ENCODE measurements at regions not wholly inside any gene's neighbourhood (a gene's known extent, or its start where the extent isn't known, plus 50 kb on each side); places are given as distances from the start of the nearest gene placed in this dataset.
"Not testable (repeated sequence)": the region's sequence is repeated elsewhere in the genome, so short reads cannot be mapped to it uniquely, and the experiment has no call there.

GRCh38 chr2:217606296-217606695 is 396.5 kb downstream of the TNS1 start:
- no peaks in the 10 kb centered on the region for H3K27me3 Mint-ChIP-seq (ENCODE audit: low read depth)
- no peak overlapping the region for H3K4me3 Mint-ChIP-seq
- H3K9me3 Mint-ChIP-seq = no peaks in the 10 kb centered on the region
- H3K27ac Mint-ChIP-seq = no peak overlapping the region
- H3K36me3 Mint-ChIP-seq (ENCODE audit: low read depth) = no peaks in the 10 kb centered on the region
- H3K4me1 Mint-ChIP-seq (ENCODE audit: low read depth) = peaks cover 18% of the 10 kb centered on the region

- H3K9me3 Mint-ChIP-seq = no peaks in the 10 kb centered on the region
- H3K27ac Mint-ChIP-seq = no peak overlapping the region
- no peaks in the 10 kb centered on the region for H3K36me3 Mint-ChIP-seq (ENCODE audit: low read depth)
- H3K27me3 Mint-ChIP-seq (ENCODE audit: low read depth) = no peaks in the 10 kb centered on the region
- H3K4me1 Mint-ChIP-seq (ENCODE audit: low read depth) = peaks cover 2% of the 10 kb centered on the region
- H3K4me3 Mint-ChIP-seq = no peak overlapping the region
Measured at GRCh38 chr2:217604527-217605194, 398.1 kb downstream of the TNS1 start.

- no peak overlapping the region for H3K4me3 Mint-ChIP-seq
- no peaks in the 10 kb centered on the region for H3K27me3 Mint-ChIP-seq (ENCODE audit: low read depth)
- H3K27ac Mint-ChIP-seq = no peak overlapping the region
- peaks cover 2% of the 10 kb centered on the region for H3K4me1 Mint-ChIP-seq (ENCODE audit: low read depth)
- no peaks in the 10 kb centered on the region for H3K9me3 Mint-ChIP-seq
- no peaks in the 10 kb centered on the region for H3K36me3 Mint-ChIP-seq (ENCODE audit: low read depth)
Measured at GRCh38 chr2:217601601-217602000, 401.2 kb downstream of the TNS1 start.

GRCh38 chr2:217599906-217600305 is 402.9 kb downstream of the TNS1 start:
- Mint-ChIP-seq H3K27ac (no peak overlapping the region), H3K36me3 (ENCODE audit: low read depth) (no peaks in the 10 kb centered on the region), H3K9me3 (no peaks in the 10 kb centered on the region), H3K4me1 (ENCODE audit: low read depth) (peaks cover under 1% of the 10 kb centered on the region), H3K4me3 (no peak overlapping the region), H3K27me3 (ENCODE audit: low read depth) (peaks cover 12% of the 10 kb centered on the region)

- H3K4me1 Mint-ChIP-seq (ENCODE audit: low read depth) = no peaks in the 10 kb centered on the region
- H3K27ac Mint-ChIP-seq = no peak overlapping the region
- no peak overlapping the region for H3K4me3 Mint-ChIP-seq
- peaks cover 12% of the 10 kb centered on the region for H3K27me3 Mint-ChIP-seq (ENCODE audit: low read depth)
- H3K9me3 Mint-ChIP-seq = no peaks in the 10 kb centered on the region
- no peaks in the 10 kb centered on the region for H3K36me3 Mint-ChIP-seq (ENCODE audit: low read depth)
Measured at GRCh38 chr2:217597681-217598080, 405.1 kb downstream of the TNS1 start.

- H3K27me3 Mint-ChIP-seq (ENCODE audit: low read depth) = peaks cover 12% of the 10 kb centered on the region
- H3K36me3 Mint-ChIP-seq (ENCODE audit: low read depth) = no peaks in the 10 kb centered on the region
- H3K9me3 Mint-ChIP-seq = no peaks in the 10 kb centered on the region
- no peak overlapping the region for H3K4me3 Mint-ChIP-seq
- H3K27ac Mint-ChIP-seq = no peak overlapping the region
- H3K4me1 Mint-ChIP-seq (ENCODE audit: low read depth) = no peaks in the 10 kb centered on the region
Measured at GRCh38 chr2:217597145-217597544, 405.6 kb downstream of the TNS1 start.

- H3K27ac Mint-ChIP-seq = no peak overlapping the region
- H3K27me3 Mint-ChIP-seq (ENCODE audit: low read depth) = peaks cover 12% of the 10 kb centered on the region
- no peaks in the 10 kb centered on the region for H3K36me3 Mint-ChIP-seq (ENCODE audit: low read depth)
- H3K4me1 Mint-ChIP-seq (ENCODE audit: low read depth) = no peaks in the 10 kb centered on the region
- no peaks in the 10 kb centered on the region for H3K9me3 Mint-ChIP-seq
- no peak overlapping the region for H3K4me3 Mint-ChIP-seq
Measured at GRCh38 chr2:217593732-217594131, 409.1 kb downstream of the TNS1 start.

GRCh38 chr2:217588266-217588665 is 414.5 kb downstream of the TNS1 start:
- Mint-ChIP-seq H3K9me3 (no peaks in the 10 kb centered on the region), H3K4me3 (no peak overlapping the region), H3K27me3 (ENCODE audit: low read depth) (no peaks in the 10 kb centered on the region), H3K4me1 (ENCODE audit: low read depth) (no peaks in the 10 kb centered on the region), H3K27ac (no peak overlapping the region), H3K36me3 (ENCODE audit: low read depth) (no peaks in the 10 kb centered on the region)

- no peak overlapping the region for H3K27ac Mint-ChIP-seq
- no peaks in the 10 kb centered on the region for H3K36me3 Mint-ChIP-seq (ENCODE audit: low read depth)
- H3K27me3 Mint-ChIP-seq (ENCODE audit: low read depth) = no peaks in the 10 kb centered on the region
- no peaks in the 10 kb centered on the region for H3K9me3 Mint-ChIP-seq
- H3K4me1 Mint-ChIP-seq (ENCODE audit: low read depth) = no peaks in the 10 kb centered on the region
- no peak overlapping the region for H3K4me3 Mint-ChIP-seq
Measured at GRCh38 chr2:217585362-217585761, 417.4 kb downstream of the TNS1 start.

GRCh38 chr2:217580407-217580806 is 422.4 kb downstream of the TNS1 start:
- not testable (repeated sequence) for H3K4me3 Mint-ChIP-seq; H3K27me3 Mint-ChIP-seq (ENCODE audit: low read depth); H3K27ac Mint-ChIP-seq; H3K4me1 Mint-ChIP-seq (ENCODE audit: low read depth); H3K36me3 Mint-ChIP-seq (ENCODE audit: low read depth); H3K9me3 Mint-ChIP-seq

- Mint-ChIP-seq H3K27me3 (ENCODE audit: low read depth) (no peaks in the 10 kb centered on the region), H3K36me3 (ENCODE audit: low read depth) (no peaks in the 10 kb centered on the region), H3K9me3 (no peaks in the 10 kb centered on the region), H3K4me3 (no peak overlapping the region), H3K27ac (no peak overlapping the region), H3K4me1 (ENCODE audit: low read depth) (no peaks in the 10 kb centered on the region)
Measured at GRCh38 chr2:217573571-217573970, 429.2 kb downstream of the TNS1 start.

GRCh38 chr2:217570394-217570793 is 432.4 kb downstream of the TNS1 start:
- Mint-ChIP-seq H3K9me3 (no peaks in the 10 kb centered on the region), H3K27me3 (ENCODE audit: low read depth) (no peaks in the 10 kb centered on the region), H3K4me1 (ENCODE audit: low read depth) (no peaks in the 10 kb centered on the region), H3K27ac (no peak overlapping the region), H3K36me3 (ENCODE audit: low read depth) (no peaks in the 10 kb centered on the region), H3K4me3 (no peak overlapping the region)

- Mint-ChIP-seq H3K4me1 (ENCODE audit: low read depth) (no peaks in the 10 kb centered on the region), H3K9me3 (no peaks in the 10 kb centered on the region), H3K27ac (no peak overlapping the region), H3K4me3 (no peak overlapping the region), H3K36me3 (ENCODE audit: low read depth) (no peaks in the 10 kb centered on the region), H3K27me3 (ENCODE audit: low read depth) (no peaks in the 10 kb centered on the region)
Measured at GRCh38 chr2:217568289-217568971, 434.4 kb downstream of the TNS1 start.

GRCh38 chr2:217563565-217563964 is 439.2 kb downstream of the TNS1 start:
- Mint-ChIP-seq H3K36me3 (ENCODE audit: low read depth) (no peaks in the 10 kb centered on the region), H3K27me3 (ENCODE audit: low read depth) (no peaks in the 10 kb centered on the region), H3K4me1 (ENCODE audit: low read depth) (no peaks in the 10 kb centered on the region), H3K27ac (no peak overlapping the region), H3K9me3 (peaks cover 6% of the 10 kb centered on the region), H3K4me3 (no peak overlapping the region)

GRCh38 chr2:217562871-217563480 is 439.8 kb downstream of the TNS1 start:
- Mint-ChIP-seq H3K27ac (no peak overlapping the region), H3K4me3 (no peak overlapping the region), H3K36me3 (ENCODE audit: low read depth) (no peaks in the 10 kb centered on the region), H3K27me3 (ENCODE audit: low read depth) (no peaks in the 10 kb centered on the region), H3K4me1 (ENCODE audit: low read depth) (no peaks in the 10 kb centered on the region), H3K9me3 (peaks cover 6% of the 10 kb centered on the region)

Data from T-helper 1 cell treated with Interleukin-12 subunit alpha and Interleukin-12 subunit beta and Interleukin-4 antibody, amounts not matched to agents 30 μg/mL and 1 μg/mL, for 36 hours (primary cell).